Liver (tissue), 8 donors: ENCODE measurements at regions not wholly inside any gene's neighbourhood (a gene's known extent, or its start where the extent isn't known, plus 50 kb on each side); places are given as distances from the start of the nearest gene placed in this dataset.

ENCODE experiments used
- DNase-seq: peaks from one replicate; pipeline ENCODE4 v3.0.0-alpha.2; 2017; ENCODE audit warnings: low spot score
- H3K27ac ChIP-seq, 2 donors: one replicate each; pipeline ENCODE4 v1.7.0; 2013; ENCODE audit warnings: inconsistent platforms in 2 of 2, low read length in 2 of 2, control low read depth in 1 of 2, low read depth in 1 of 2, mild to moderate bottlenecking in 1 of 2
- H3K27me3 ChIP-seq, 4 donors: one replicate each; pipeline versions ENCODE4 v1.6.1 to v1.7.0; 2013; ENCODE audit warnings: low read length in 3 of 4, inconsistent platforms in 1 of 4, mild to moderate bottlenecking in 1 of 4, moderate library complexity in 1 of 4; ENCODE audit not compliant: control insufficient read depth in 4 of 4, insufficient read depth in 4 of 4
- H3K36me3 ChIP-seq, 4 donors: one replicate each; pipeline versions ENCODE4 v1.6.1 to v1.7.0; 2013; ENCODE audit warnings: low read length in 3 of 4, mild to moderate bottlenecking in 3 of 4, low read depth in 1 of 4, moderate library complexity in 1 of 4; ENCODE audit not compliant: control insufficient read depth in 4 of 4, insufficient read depth in 3 of 4
- H3K4me1 ChIP-seq, 4 donors: one replicate each; pipeline versions ENCODE4 v1.6.1 to v1.7.0; 2013; ENCODE audit warnings: low read length in 3 of 4, mild to moderate bottlenecking in 3 of 4, moderate library complexity in 1 of 4; ENCODE audit not compliant: control insufficient read depth in 4 of 4, insufficient read depth in 4 of 4
- H3K4me3 ChIP-seq, 3 donors: one replicate each; pipeline versions ENCODE4 v1.6.1 to v1.7.0; 2013; ENCODE audit warnings: low read length in 3 of 3, control low read depth in 1 of 3, low read depth in 1 of 3, mild to moderate bottlenecking in 1 of 3
- H3K9ac ChIP-seq, 2 donors: one replicate each; pipeline ENCODE4 v1.7.0; 2013; ENCODE audit warnings: low read length in 2 of 2, mild to moderate bottlenecking in 2 of 2, moderate library complexity in 2 of 2, control low read depth in 1 of 2, low read depth in 1 of 2
- H3K9me3 ChIP-seq, 4 donors: one replicate each; pipeline versions ENCODE4 v1.6.1 to v1.7.0; 2013; ENCODE audit warnings: low read length in 3 of 4; ENCODE audit not compliant: control insufficient read depth in 4 of 4
- ATF3 ChIP-seq: IDR thresholded peaks from 2 replicates; pipeline ENCODE4 v1.6.1; 2016; ENCODE audit warnings: antibody characterized with exemption
- CTCF ChIP-seq: fragments of 150-350 bp; IDR thresholded peaks from 2 replicates; pipeline ENCODE4 v1.5.1; 2017; ENCODE audit warnings: improper control_type of control experiment, low read depth, low read length; ENCODE audit not compliant: missing input control
- EGR1 ChIP-seq, 2 donors: IDR thresholded peaks; 2 replicates each; pipeline ENCODE4 v1.6.1; 2016 to 2018; ENCODE audit warnings: antibody characterized with exemption in 2 of 2, low read depth in 2 of 2
- FOXA1 ChIP-seq: IDR thresholded peaks from 2 replicates; pipeline ENCODE4 v1.6.1; 2016; ENCODE audit warnings: antibody characterized with exemption
- FOXA2 ChIP-seq: IDR thresholded peaks from 2 replicates; pipeline ENCODE4 v1.6.1; 2016; ENCODE audit warnings: antibody characterized with exemption
- GABPA ChIP-seq, 2 donors: IDR thresholded peaks in 1 of 2; conservative IDR thresholded peaks in 1 of 2; 2 replicates each; pipeline ENCODE4 v1.6.1; 2016; ENCODE audit warnings: antibody characterized with exemption in 2 of 2, mild to moderate bottlenecking in 1 of 2, moderate library complexity in 1 of 2
- HNF4A ChIP-seq, 2 donors: conservative IDR thresholded peaks; 2 replicates each; pipeline ENCODE4 v1.6.1; 2016; ENCODE audit warnings: antibody characterized with exemption in 2 of 2, mild to moderate bottlenecking in 2 of 2
- HNF4G ChIP-seq: IDR thresholded peaks from 2 replicates; pipeline ENCODE4 v1.6.1; 2016; ENCODE audit warnings: antibody characterized with exemption
- JUND ChIP-seq, 2 donors: IDR thresholded peaks; 2 replicates each; pipeline ENCODE4 v1.6.1; 2016; ENCODE audit warnings: antibody characterized with exemption in 2 of 2
- MAX ChIP-seq: IDR thresholded peaks from 2 replicates; pipeline ENCODE4 v1.6.1; 2016; ENCODE audit warnings: antibody characterized with exemption
- NR2F2 ChIP-seq: IDR thresholded peaks from 2 replicates; pipeline ENCODE4 v1.6.1; 2016; ENCODE audit warnings: antibody characterized with exemption
- RAD21 ChIP-seq, 2 donors: IDR thresholded peaks; 2 replicates each; pipeline ENCODE4 v1.6.1; 2016; ENCODE audit warnings: antibody characterized with exemption in 2 of 2, mild to moderate bottlenecking in 2 of 2
- REST ChIP-seq: IDR thresholded peaks from 2 replicates; pipeline ENCODE4 v1.6.1; 2016; ENCODE audit warnings: antibody characterized with exemption, mild to moderate bottlenecking
- RXRA ChIP-seq, 2 donors: IDR thresholded peaks; 2 replicates each; pipeline ENCODE4 v1.6.1; 2017 to 2018; ENCODE audit warnings: antibody characterized with exemption in 2 of 2, mild to moderate bottlenecking in 1 of 2
- SP1 ChIP-seq: IDR thresholded peaks from 2 replicates; pipeline ENCODE4 v1.6.1; 2018; ENCODE audit warnings: antibody characterized with exemption, mild to moderate bottlenecking
- TAF1 ChIP-seq: conservative IDR thresholded peaks from 2 replicates; pipeline ENCODE4 v1.6.1; 2016; ENCODE audit warnings: antibody characterized with exemption, mild to moderate bottlenecking
- YY1 ChIP-seq: IDR thresholded peaks from 2 replicates; pipeline ENCODE4 v1.6.1; 2016; ENCODE audit warnings: antibody characterized with exemption, mild to moderate bottlenecking
- ZBTB33 ChIP-seq: IDR thresholded peaks from 2 replicates; pipeline ENCODE4 v1.6.1; 2016; ENCODE audit warnings: antibody characterized with exemption
- WGBS: extraction: QIAGEN DNeasy Blood & Tissue Kit; methylation state at CpG from one replicate; pipeline ENCODE4 v1.1.7; 2013; 5-methylcytosine and 5-hydroxymethylcytosine counted together
- donor health status: healthy.
- donor health status: healthy.
- donor health status: healthy.
- donor health status: healthy.
- donor health status: healthy.

- TF ChIP-seq NR2F2 (no peak), FOXA2 (no peak), SP1 (no peak), RAD21 (IDR thresholded peaks at IDR 0.05) (no peak), RXRA (IDR thresholded peaks at IDR 0.05) (no peak), HNF4G (no peak), REST (no peak), MAX (no peak), EGR1 (IDR thresholded peaks at IDR 0.05; ENCODE audit: low read depth in 2 of 2) (no peak), ATF3 (no peak), GABPA (IDR thresholded peaks at IDR 0.05 in 1 of 2, conservative IDR thresholded peaks at IDR 0.05 in 1 of 2) (no peak), CTCF (no peak), HNF4A (conservative IDR thresholded peaks at IDR 0.05) (no peak), FOXA1 (no peak), JUND (IDR thresholded peaks at IDR 0.05) (no peak), YY1 (no peak), ZBTB33 (no peak), TAF1 (no peak)
- no peak overlapping the region for H3K9ac ChIP-seq
- H3K4me3 ChIP-seq, result no peak overlapping the region
- no peaks in the 10 kb centered on the region for H3K27me3 ChIP-seq
- no peak for DNase-seq
- H3K4me1 ChIP-seq, result no peaks in the 10 kb centered on the region
- 68% methylated on average over 7 of the region's 7 CpGs for WGBS
- H3K9me3 ChIP-seq, result peaks cover 0 to 3% (median 0%) of the 10 kb centered on the region in 4 donors
- H3K36me3 ChIP-seq, result no peaks in the 10 kb centered on the region
- H3K27ac ChIP-seq, result no peak overlapping the region
Measured at GRCh38 chr5:1959231-1959630, 76.5 kb upstream of the IRX4 start.
